SK-N-SH (cell line): ENCODE measurements at regions not wholly inside any gene's neighbourhood (a gene's known extent, or its start where the extent isn't known, plus 50 kb on each side); places are given as distances from the start of the nearest gene placed in this dataset.

Experiments used
- CTCF ChIA-PET: fragments of 300-600, 350-600 bp; formaldehyde crosslinking; extraction: SDS; loops from one replicate; lab custom pipeline; 2021; lab: Yijun Ruan, JAX
- POLR2A ChIA-PET: fragments of 350-600 bp; sonication (Branson Sonifier 250); formaldehyde crosslinking; extraction: SDS; loops from one replicate; lab custom pipeline; 2020; ENCODE audit warnings: antibody characterized with exemption, inconsistent platforms; lab: Yijun Ruan, JAX
- DNase-seq: peaks from one replicate; pipeline ENCODE4 v3.0.0; 2012
- H2AFZ ChIP-seq: fragments of 200-600 bp; sonication (generic); 2 replicates; pipeline ENCODE4 v1.8.1; 2016; ENCODE audit warnings: antibody characterized with exemption, mild to moderate bottlenecking, low read depth
- H3F3A ChIP-seq: fragments of 200-600 bp; sonication (generic); replicated peaks from 2 replicates; pipeline ENCODE3; 2016; ENCODE audit warnings: antibody characterized with exemption, mild to moderate bottlenecking; ENCODE audit not compliant: insufficient read depth
- H3K27ac ChIP-seq, 2 experiments: fragments of 200-500 bp in 1 of 2; fragments of 200-600 bp in 1 of 2; sonication (Bioruptor generic) in 1 of 2; sonication (generic), shearing (Covaris generic) in 1 of 2; 2 replicates each; pipeline versions ENCODE4 v1.5.1 to v1.6.1; 2014 to 2016; ENCODE audit warnings: low read depth in 2 of 2, inconsistent platforms in 1 of 2, low read length in 1 of 2, mild to moderate bottlenecking in 1 of 2, mixed read lengths in 1 of 2
- H3K27me3 ChIP-seq: fragments of 200-600 bp; sonication (generic), shearing (Covaris generic); 2 replicates; pipeline ENCODE4 v1.6.1; 2016; ENCODE audit warnings: mixed run types; ENCODE audit not compliant: insufficient read depth
- H3K36me3 ChIP-seq, 2 experiments: fragments of 200-500 bp in 1 of 2; fragments of 200-600 bp in 1 of 2; sonication (Bioruptor generic) in 1 of 2; sonication (generic) in 1 of 2; replicated peaks in 1 of 2; 2 replicates each; pipeline versions ENCODE3 to v1.5.1; 2014 to 2016; ENCODE audit warnings: low read length in 1 of 2, mild to moderate bottlenecking in 1 of 2; ENCODE audit not compliant: insufficient read depth in 2 of 2, control insufficient read depth in 1 of 2
- H3K4me1 ChIP-seq, 2 experiments: fragments of 200-500 bp in 1 of 2; fragments of 200-600 bp in 1 of 2; sonication (Bioruptor generic) in 1 of 2; sonication (generic), shearing (Covaris generic) in 1 of 2; 2 replicates each; pipeline versions ENCODE4 v1.5.1 to v1.6.1; 2014 to 2016; ENCODE audit warnings: low read depth in 1 of 2, low read length in 1 of 2, mixed run types in 1 of 2; ENCODE audit not compliant: insufficient read depth in 2 of 2, control insufficient read depth in 1 of 2
- H3K4me2 ChIP-seq: fragments of 200-600 bp; sonication (generic), shearing (Covaris generic); 2 replicates; pipeline ENCODE4 v1.6.1; 2017; ENCODE audit warnings: mixed run types
- H3K4me3 ChIP-seq, 2 experiments: fragments of 200-500 bp in 1 of 2; fragments of 200-600 bp in 1 of 2; sonication (Bioruptor generic) in 1 of 2; sonication (generic), shearing (Covaris generic) in 1 of 2; 2 replicates each; pipeline versions ENCODE4 v1.5.1 to v1.8.1; 2014 to 2016; ENCODE audit warnings: low read depth in 2 of 2, inconsistent platforms in 1 of 2, low read length in 1 of 2, mild to moderate bottlenecking in 1 of 2, mixed read lengths in 1 of 2, moderate library complexity in 1 of 2
- H3K79me2 ChIP-seq: fragments of 200-600 bp; sonication (generic); 2 replicates; pipeline ENCODE4 v1.8.1; 2017; ENCODE audit warnings: mild to moderate bottlenecking; ENCODE audit not compliant: insufficient read depth
- H3K9ac ChIP-seq: fragments of 200-600 bp; sonication (generic); 2 replicates; pipeline ENCODE4 v1.6.1; 2017; ENCODE audit warnings: mixed run types
- H3K9me2 ChIP-seq: fragments of 200-600 bp; sonication (generic); 2 replicates; pipeline ENCODE4 v1.6.1; 2017; ENCODE audit warnings: mixed run types
- H3K9me3 ChIP-seq: fragments of 200-600 bp; sonication (generic); 2 replicates; pipeline ENCODE4 v1.6.1; 2017; ENCODE audit warnings: mixed run types, mild to moderate bottlenecking, moderate library complexity
- H4K20me1 ChIP-seq: fragments of 200-600 bp; sonication (generic); 2 replicates; pipeline ENCODE4 v1.6.1; 2017; ENCODE audit warnings: mild to moderate bottlenecking, mixed run types; ENCODE audit not compliant: insufficient read depth
- CHD2 ChIP-seq: fragments of 150-350 bp; IDR thresholded peaks from 2 replicates; pipeline ENCODE4 v1.6.1; 2018; ENCODE audit warnings: low read length; ENCODE audit not compliant: partially characterized antibody
- ELF1 ChIP-seq: IDR thresholded peaks from 2 replicates; pipeline ENCODE4 v1.4.0; 2012
- FOSL2 ChIP-seq: IDR thresholded peaks from 2 replicates; pipeline ENCODE4 v1.4.0; 2012; ENCODE audit warnings: low read depth, mild to moderate bottlenecking, moderate library complexity, borderline replicate concordance
- FOXM1 ChIP-seq: IDR thresholded peaks from 2 replicates; pipeline ENCODE4 v1.4.0; 2012; ENCODE audit warnings: low read depth, mild to moderate bottlenecking
- GATA2 ChIP-seq: sonication (generic); formaldehyde crosslinking; IDR thresholded peaks from 2 replicates; pipeline ENCODE4 v1.5.0; 2020; ENCODE audit warnings: mild to moderate bottlenecking, missing genetic modification reagents
- NFIC ChIP-seq: IDR thresholded peaks from 2 replicates; pipeline ENCODE4 v1.4.0; 2012; ENCODE audit warnings: borderline replicate concordance
- NRF1 ChIP-seq: IDR thresholded peaks from 2 replicates; pipeline ENCODE4 v1.6.1; 2012; ENCODE audit warnings: low read depth, mild to moderate bottlenecking, low read length
- POLR2AphosphoS5 ChIP-seq: IDR thresholded peaks from 2 replicates; pipeline ENCODE4 v1.6.1; 2012; ENCODE audit warnings: low read depth, low read length
- RAD21 ChIP-seq: IDR thresholded peaks from 2 replicates; pipeline ENCODE4 v1.6.1; 2012; ENCODE audit warnings: mild to moderate bottlenecking, low read length
- RCOR1 ChIP-seq: fragments of 150-350 bp; IDR thresholded peaks from 2 replicates; pipeline ENCODE4 v1.6.1; 2017; ENCODE audit warnings: antibody characterized with exemption, low read length
- RXRA ChIP-seq: IDR thresholded peaks from 2 replicates; pipeline ENCODE4 v1.4.0; 2012; ENCODE audit warnings: low read depth, mild to moderate bottlenecking, borderline replicate concordance
- SIN3A ChIP-seq: IDR thresholded peaks from 2 replicates; pipeline ENCODE4 v1.6.1; 2012; ENCODE audit warnings: low read depth, mild to moderate bottlenecking, low read length, moderate library complexity, borderline replicate concordance
- SMC3 ChIP-seq: IDR thresholded peaks from 2 replicates; pipeline ENCODE4 v1.6.1; 2012; ENCODE audit warnings: low read depth, low read length, improper control_type of control experiment
- TCF12 ChIP-seq: IDR thresholded peaks from 2 replicates; pipeline ENCODE4 v1.4.0; 2012
- TEAD4 ChIP-seq: IDR thresholded peaks from 2 replicates; pipeline ENCODE4 v1.4.0; 2012; ENCODE audit warnings: mild to moderate bottlenecking, borderline replicate concordance; ENCODE audit not compliant: insufficient read depth
- YY1 ChIP-seq: IDR thresholded peaks from 2 replicates; pipeline ENCODE4 v1.4.0; 2012; ENCODE audit warnings: low read depth, mild to moderate bottlenecking
- WGBS: methylation state at CpG from one replicate; pipeline ENCODE4 v1.1.6; 2017; ENCODE audit warnings: low lambda C conversion rate; 5-methylcytosine and 5-hydroxymethylcytosine counted together
- TF ChIP-seq, protein P1 (sequence below): IDR thresholded peaks from 2 replicates; pipeline ENCODE4 v1.4.0; 2012; ENCODE audit warnings: low read depth, borderline replicate concordance
- TF ChIP-seq, protein P2 (sequence below): fragments of 150-350 bp; IDR thresholded peaks from 2 replicates; pipeline ENCODE4 v1.6.1; 2016; ENCODE audit warnings: mild to moderate bottlenecking, low read depth, low read length
- TF ChIP-seq, protein P3 (sequence below): IDR thresholded peaks from 2 replicates; pipeline ENCODE4 v1.6.1; 2012; ENCODE audit warnings: mild to moderate bottlenecking, low read depth, low read length, moderate library complexity

DNA sequence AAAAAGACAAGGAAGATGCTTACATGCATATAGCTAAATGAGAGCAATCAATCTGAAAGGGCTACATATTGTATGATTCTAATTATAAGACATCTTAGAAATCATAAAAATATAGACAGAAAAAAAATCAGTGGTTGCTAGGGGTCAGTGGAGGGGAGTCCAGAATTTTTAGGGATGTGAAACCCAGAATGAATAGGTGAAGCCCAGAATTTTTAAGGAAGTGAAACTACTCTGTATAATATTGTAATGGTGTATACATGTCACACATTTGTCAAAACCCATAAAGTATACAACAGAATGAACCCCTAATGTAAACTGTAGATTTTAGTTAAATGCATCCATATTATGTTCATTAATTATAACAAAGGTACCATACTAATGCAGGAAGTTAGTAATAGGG, 713.2 kb downstream of the FLRT2 start:
- Histone ChIP-seq H3K4me3 (no peak overlapping the region), H3K27me3 (no peaks in the 10 kb centered on the region), H3K9me3 (no peaks in the 10 kb centered on the region), H4K20me1 (no peaks in the 10 kb centered on the region), H3K4me1 (no peaks in the 10 kb centered on the region), H3F3A (no peaks in the 10 kb centered on the region), H3K27ac (no peak overlapping the region), H3K79me2 (no peaks in the 10 kb centered on the region), H3K4me2 (no peak overlapping the region), H2AFZ (no peak overlapping the region), H3K9ac (no peak overlapping the region), H3K9me2 (no peaks in the 10 kb centered on the region), H3K36me3 (no peaks in the 10 kb centered on the region)
- DNase-seq: no peak
- POLR2A ChIA-PET: no interaction called here
- CTCF ChIA-PET: no interaction called here
- TF ChIP-seq GATA2 (no peak), SIN3A (no peak), CHD2 (no peak), TEAD4 (no peak)

DNA sequence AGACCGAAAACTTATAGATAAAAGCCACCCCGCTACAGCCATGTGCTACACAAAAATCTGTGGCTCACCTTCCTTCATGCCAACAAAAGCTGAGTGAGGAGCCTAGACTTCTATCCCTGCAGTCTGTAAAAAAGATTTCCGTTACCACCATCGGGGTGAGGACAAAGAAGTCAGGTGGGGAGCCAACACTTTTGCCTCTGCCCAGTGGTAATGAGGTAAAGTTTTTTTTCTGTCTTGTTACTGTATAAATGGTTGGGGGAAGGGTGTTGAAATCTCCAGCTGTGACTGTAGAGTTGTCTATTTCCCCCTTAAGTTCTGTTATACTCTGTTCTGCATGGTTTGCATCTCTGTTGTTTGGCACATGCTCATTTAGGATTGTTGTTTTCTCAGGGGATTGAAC, 707.8 kb downstream of the FLRT2 start:
- POLR2A ChIA-PET: no interaction called here
- DNase-seq: no peak
- Histone ChIP-seq H3K9ac (no peak overlapping the region), H3F3A (no peaks in the 10 kb centered on the region), H2AFZ (no peak overlapping the region), H3K27ac (no peak overlapping the region), H3K27me3 (no peaks in the 10 kb centered on the region), H3K79me2 (no peaks in the 10 kb centered on the region), H3K4me3 (no peak overlapping the region), H3K4me2 (no peak overlapping the region), H3K4me1 (no peaks in the 10 kb centered on the region), H3K9me2 (no peaks in the 10 kb centered on the region; the same call in 1 of the 2 replicates), H3K9me3 (no peaks in the 10 kb centered on the region; the same call in 1 of the 2 replicates), H3K36me3 (no peaks in the 10 kb centered on the region), H4K20me1 (no peaks in the 10 kb centered on the region)
- WGBS: 11% methylated on average over 4 of the region's 4 CpGs
- CTCF ChIA-PET: no interaction called here
- TF ChIP-seq, protein P1, sequence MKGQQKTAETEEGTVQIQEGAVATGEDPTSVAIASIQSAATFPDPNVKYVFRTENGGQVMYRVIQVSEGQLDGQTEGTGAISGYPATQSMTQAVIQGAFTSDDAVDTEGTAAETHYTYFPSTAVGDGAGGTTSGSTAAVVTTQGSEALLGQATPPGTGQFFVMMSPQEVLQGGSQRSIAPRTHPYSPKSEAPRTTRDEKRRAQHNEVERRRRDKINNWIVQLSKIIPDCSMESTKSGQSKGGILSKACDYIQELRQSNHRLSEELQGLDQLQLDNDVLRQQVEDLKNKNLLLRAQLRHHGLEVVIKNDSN: no peak
- TF ChIP-seq, protein P2, sequence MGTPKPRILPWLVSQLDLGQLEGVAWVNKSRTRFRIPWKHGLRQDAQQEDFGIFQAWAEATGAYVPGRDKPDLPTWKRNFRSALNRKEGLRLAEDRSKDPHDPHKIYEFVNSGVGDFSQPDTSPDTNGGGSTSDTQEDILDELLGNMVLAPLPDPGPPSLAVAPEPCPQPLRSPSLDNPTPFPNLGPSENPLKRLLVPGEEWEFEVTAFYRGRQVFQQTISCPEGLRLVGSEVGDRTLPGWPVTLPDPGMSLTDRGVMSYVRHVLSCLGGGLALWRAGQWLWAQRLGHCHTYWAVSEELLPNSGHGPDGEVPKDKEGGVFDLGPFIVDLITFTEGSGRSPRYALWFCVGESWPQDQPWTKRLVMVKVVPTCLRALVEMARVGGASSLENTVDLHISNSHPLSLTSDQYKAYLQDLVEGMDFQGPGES: no peak
- no peak for TF ChIP-seq RAD21
- no peak for TF ChIP-seq YY1
- no peak for TF ChIP-seq ELF1
- TF ChIP-seq POLR2AphosphoS5: no peak
- TF ChIP-seq SMC3: no peak
- no peak for TF ChIP-seq GATA2
- TF ChIP-seq, protein P3, sequence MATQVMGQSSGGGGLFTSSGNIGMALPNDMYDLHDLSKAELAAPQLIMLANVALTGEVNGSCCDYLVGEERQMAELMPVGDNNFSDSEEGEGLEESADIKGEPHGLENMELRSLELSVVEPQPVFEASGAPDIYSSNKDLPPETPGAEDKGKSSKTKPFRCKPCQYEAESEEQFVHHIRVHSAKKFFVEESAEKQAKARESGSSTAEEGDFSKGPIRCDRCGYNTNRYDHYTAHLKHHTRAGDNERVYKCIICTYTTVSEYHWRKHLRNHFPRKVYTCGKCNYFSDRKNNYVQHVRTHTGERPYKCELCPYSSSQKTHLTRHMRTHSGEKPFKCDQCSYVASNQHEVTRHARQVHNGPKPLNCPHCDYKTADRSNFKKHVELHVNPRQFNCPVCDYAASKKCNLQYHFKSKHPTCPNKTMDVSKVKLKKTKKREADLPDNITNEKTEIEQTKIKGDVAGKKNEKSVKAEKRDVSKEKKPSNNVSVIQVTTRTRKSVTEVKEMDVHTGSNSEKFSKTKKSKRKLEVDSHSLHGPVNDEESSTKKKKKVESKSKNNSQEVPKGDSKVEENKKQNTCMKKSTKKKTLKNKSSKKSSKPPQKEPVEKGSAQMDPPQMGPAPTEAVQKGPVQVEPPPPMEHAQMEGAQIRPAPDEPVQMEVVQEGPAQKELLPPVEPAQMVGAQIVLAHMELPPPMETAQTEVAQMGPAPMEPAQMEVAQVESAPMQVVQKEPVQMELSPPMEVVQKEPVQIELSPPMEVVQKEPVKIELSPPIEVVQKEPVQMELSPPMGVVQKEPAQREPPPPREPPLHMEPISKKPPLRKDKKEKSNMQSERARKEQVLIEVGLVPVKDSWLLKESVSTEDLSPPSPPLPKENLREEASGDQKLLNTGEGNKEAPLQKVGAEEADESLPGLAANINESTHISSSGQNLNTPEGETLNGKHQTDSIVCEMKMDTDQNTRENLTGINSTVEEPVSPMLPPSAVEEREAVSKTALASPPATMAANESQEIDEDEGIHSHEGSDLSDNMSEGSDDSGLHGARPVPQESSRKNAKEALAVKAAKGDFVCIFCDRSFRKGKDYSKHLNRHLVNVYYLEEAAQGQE: no peak
- no peak for TF ChIP-seq FOXM1
- TF ChIP-seq TCF12: no peak
- no peak for TF ChIP-seq NRF1
- TF ChIP-seq NFIC: no peak
- TF ChIP-seq SIN3A: no peak
- no peak for TF ChIP-seq RXRA
- no peak for TF ChIP-seq FOSL2
- no peak for TF ChIP-seq RCOR1
